ENCODE measurements at regions not wholly inside any gene's neighbourhood (a gene's known extent, or its start where the extent isn't known, plus 50 kb on each side); places are given as distances from the start of the nearest gene placed in this dataset.

DNA sequence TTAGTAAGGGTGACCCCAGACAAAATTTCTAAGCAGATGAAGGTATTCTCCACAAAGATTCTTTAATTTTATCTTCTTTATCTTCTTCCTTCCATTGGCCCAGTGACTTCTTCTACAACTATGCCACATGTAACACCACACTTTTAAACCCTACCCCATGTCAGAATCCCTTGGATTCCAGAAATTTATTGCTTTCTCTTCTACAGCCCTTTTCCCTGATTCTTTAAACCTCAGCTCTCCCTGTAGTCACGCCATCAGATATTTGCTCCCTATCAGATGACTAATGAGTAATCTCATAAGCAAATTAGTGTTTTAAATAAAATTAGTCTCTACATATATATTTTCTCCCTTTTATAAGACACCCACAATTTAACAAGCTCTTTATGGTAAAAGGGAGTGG lies 423.4 kb upstream of the CHORDC1 start:
- H3K9me3 ChIP-seq (ENCODE audit: control insufficient read depth, insufficient read depth, low read depth, low read length): no peaks in the 10 kb centered on the region
- POLR2A ChIA-PET: no interaction called here

DNA sequence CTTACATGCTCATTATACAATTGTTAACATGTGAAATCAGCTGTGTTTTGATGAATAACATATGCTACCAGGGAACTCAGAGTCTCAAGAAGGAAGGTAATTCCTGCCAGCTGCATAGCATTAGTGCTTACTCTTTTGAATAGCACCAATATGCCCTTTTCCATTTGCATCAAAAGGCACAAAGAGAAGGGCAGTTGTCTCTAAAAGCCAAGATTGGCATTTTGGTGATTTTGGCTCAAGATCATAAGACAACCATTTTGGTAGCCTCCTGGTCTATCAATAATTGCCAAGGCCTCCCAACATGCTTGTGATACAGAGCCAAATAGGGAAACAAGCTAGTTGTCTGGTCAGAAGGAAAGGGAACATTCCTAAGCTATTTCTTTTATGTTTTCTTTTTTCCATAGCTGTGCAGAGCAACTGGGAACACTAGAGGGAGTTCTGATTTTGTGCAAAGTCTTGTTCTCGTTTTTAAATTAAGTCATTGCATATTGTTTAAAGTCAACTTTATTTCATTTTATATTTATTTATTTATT lies 416.7 kb upstream of the CHORDC1 start:
- no peaks in the 10 kb centered on the region for H3K9me3 ChIP-seq (ENCODE audit: control insufficient read depth, insufficient read depth, low read depth, low read length)
- CTCF ChIA-PET: interaction anchor here (0.6 to 0.7 kb wide), 3 partner anchors 9 to 217 kb away, joined by 3 read pairs; no protein-coding TSS in a partner anchor
- no peak for TF ChIP-seq ZNF221 (tag by site-specific recombination; IDR thresholded peaks at IDR 0.05; ENCODE audit: borderline replicate concordance)
- TF ChIP-seq ZNF843 (tag by site-specific recombination; IDR thresholded peaks at IDR 0.05): no peak
- no peak for TF ChIP-seq ZNF555 (tag by site-specific recombination; conservative IDR thresholded peaks at IDR 0.05)
- TF ChIP-seq ZSCAN30 (tag by site-specific recombination; IDR thresholded peaks at IDR 0.05): no peak
- TF ChIP-seq, protein P1, sequence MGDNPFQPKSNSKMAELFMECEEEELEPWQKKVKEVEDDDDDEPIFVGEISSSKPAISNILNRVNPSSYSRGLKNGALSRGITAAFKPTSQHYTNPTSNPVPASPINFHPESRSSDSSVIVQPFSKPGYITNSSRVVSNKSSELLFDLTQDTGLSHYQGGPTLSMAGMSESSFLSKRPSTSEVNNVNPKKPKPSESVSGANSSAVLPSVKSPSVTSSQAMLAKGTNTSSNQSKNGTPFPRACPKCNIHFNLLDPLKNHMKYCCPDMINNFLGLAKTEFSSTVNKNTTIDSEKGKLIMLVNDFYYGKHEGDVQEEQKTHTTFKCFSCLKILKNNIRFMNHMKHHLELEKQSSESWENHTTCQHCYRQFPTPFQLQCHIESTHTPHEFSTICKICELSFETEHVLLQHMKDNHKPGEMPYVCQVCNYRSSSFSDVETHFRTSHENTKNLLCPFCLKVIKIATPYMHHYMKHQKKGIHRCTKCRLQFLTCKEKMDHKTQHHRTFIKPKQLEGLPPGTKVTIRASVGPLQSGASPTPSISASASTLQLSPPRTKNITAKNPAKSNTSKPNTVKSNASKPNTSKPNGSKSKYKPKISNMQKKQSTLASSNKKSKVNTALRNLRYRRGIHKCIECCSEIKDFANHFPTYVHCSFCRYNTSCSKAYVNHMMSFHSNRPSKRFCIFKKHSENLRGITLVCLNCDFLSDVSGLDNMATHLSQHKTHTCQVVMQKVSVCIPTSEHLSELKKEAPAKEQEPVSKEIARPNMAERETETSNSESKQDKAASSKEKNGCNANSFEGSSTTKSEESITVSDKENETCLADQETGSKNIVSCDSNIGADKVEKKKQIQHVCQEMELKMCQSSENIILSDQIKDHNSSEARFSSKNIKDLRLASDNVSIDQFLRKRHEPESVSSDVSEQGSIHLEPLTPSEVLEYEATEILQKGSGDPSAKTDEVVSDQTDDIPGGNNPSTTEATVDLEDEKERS (tag by site-specific recombination; IDR thresholded peaks at IDR 0.05): no peak
- TF ChIP-seq, protein P2, sequence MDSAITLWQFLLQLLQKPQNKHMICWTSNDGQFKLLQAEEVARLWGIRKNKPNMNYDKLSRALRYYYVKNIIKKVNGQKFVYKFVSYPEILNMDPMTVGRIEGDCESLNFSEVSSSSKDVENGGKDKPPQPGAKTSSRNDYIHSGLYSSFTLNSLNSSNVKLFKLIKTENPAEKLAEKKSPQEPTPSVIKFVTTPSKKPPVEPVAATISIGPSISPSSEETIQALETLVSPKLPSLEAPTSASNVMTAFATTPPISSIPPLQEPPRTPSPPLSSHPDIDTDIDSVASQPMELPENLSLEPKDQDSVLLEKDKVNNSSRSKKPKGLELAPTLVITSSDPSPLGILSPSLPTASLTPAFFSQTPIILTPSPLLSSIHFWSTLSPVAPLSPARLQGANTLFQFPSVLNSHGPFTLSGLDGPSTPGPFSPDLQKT (IDR thresholded peaks at IDR 0.05; ENCODE audit: borderline replicate concordance, low read depth, low read length): no peak

More for the DNA sequence above, 423.4 kb upstream of the CHORDC1 start:
- no peak overlapping the region for H3K27ac ChIP-seq (ENCODE audit: extremely low read depth, low read depth, low read length)
- CTCF ChIA-PET: no interaction called here
- H3K4me1 ChIP-seq (ENCODE audit: control insufficient read depth, insufficient read depth, low read length): no peaks in the 10 kb centered on the region
- H3K4me3 ChIP-seq (ENCODE audit: low read depth, low read length): no peak overlapping the region
- no peaks in the 10 kb centered on the region for H3K36me3 ChIP-seq (ENCODE audit: control insufficient read depth in 2 of 2, insufficient read depth in 1 of 2, low read length in 2 of 2)
- TF ChIP-seq ZNF169 (tag by site-specific recombination; IDR thresholded peaks at IDR 0.05) (no peak), ZNF366 (tag by site-specific recombination; conservative IDR thresholded peaks at IDR 0.05) (no peak), ZNF138 (tag by site-specific recombination; IDR thresholded peaks at IDR 0.05; ENCODE audit: borderline replicate concordance) (no peak), ZSCAN23 (tag by site-specific recombination; IDR thresholded peaks at IDR 0.05) (no peak), ZBTB48 (tag by site-specific recombination; IDR thresholded peaks at IDR 0.05) (no peak), ZNF658 (tag by site-specific recombination; IDR thresholded peaks at IDR 0.05) (no peak), ZNF501 (tag by site-specific recombination; IDR thresholded peaks at IDR 0.05) (no peak), ZNF354C (tag by site-specific recombination; IDR thresholded peaks at IDR 0.05; ENCODE audit: borderline replicate concordance, low read depth) (no peak), ZNF416 (tag by site-specific recombination; IDR thresholded peaks at IDR 0.05) (no peak), SALL2 (tag by site-specific recombination; IDR thresholded peaks at IDR 0.05; ENCODE audit: borderline replicate concordance) (no peak)
- TF ChIP-seq, protein P3, sequence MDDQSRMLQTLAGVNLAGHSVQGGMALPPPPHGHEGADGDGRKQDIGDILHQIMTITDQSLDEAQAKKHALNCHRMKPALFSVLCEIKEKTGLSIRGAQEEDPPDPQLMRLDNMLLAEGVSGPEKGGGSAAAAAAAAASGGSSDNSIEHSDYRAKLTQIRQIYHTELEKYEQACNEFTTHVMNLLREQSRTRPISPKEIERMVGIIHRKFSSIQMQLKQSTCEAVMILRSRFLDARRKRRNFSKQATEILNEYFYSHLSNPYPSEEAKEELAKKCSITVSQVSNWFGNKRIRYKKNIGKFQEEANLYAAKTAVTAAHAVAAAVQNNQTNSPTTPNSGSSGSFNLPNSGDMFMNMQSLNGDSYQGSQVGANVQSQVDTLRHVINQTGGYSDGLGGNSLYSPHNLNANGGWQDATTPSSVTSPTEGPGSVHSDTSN (CRISPR knock-in tag; IDR thresholded peaks at IDR 0.05): no peak
- TF ChIP-seq, protein P4, sequence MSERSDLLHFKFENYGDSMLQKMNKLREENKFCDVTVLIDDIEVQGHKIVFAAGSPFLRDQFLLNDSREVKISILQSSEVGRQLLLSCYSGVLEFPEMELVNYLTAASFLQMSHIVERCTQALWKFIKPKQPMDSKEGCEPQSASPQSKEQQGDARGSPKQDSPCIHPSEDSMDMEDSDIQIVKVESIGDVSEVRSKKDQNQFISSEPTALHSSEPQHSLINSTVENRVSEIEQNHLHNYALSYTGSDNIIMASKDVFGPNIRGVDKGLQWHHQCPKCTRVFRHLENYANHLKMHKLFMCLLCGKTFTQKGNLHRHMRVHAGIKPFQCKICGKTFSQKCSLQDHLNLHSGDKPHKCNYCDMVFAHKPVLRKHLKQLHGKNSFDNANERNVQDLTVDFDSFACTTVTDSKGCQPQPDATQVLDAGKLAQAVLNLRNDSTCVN (tag by site-specific recombination; optimal IDR thresholded peaks at IDR 0.05): no peak
- TF ChIP-seq, protein P5, sequence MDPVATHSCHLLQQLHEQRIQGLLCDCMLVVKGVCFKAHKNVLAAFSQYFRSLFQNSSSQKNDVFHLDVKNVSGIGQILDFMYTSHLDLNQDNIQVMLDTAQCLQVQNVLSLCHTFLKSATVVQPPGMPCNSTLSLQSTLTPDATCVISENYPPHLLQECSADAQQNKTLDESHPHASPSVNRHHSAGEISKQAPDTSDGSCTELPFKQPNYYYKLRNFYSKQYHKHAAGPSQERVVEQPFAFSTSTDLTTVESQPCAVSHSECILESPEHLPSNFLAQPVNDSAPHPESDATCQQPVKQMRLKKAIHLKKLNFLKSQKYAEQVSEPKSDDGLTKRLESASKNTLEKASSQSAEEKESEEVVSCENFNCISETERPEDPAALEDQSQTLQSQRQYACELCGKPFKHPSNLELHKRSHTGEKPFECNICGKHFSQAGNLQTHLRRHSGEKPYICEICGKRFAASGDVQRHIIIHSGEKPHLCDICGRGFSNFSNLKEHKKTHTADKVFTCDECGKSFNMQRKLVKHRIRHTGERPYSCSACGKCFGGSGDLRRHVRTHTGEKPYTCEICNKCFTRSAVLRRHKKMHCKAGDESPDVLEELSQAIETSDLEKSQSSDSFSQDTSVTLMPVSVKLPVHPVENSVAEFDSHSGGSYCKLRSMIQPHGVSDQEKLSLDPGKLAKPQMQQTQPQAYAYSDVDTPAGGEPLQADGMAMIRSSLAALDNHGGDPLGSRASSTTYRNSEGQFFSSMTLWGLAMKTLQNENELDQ (tag by site-specific recombination; IDR thresholded peaks at IDR 0.05; ENCODE audit: low read depth): no peak
- TF ChIP-seq, protein P6, sequence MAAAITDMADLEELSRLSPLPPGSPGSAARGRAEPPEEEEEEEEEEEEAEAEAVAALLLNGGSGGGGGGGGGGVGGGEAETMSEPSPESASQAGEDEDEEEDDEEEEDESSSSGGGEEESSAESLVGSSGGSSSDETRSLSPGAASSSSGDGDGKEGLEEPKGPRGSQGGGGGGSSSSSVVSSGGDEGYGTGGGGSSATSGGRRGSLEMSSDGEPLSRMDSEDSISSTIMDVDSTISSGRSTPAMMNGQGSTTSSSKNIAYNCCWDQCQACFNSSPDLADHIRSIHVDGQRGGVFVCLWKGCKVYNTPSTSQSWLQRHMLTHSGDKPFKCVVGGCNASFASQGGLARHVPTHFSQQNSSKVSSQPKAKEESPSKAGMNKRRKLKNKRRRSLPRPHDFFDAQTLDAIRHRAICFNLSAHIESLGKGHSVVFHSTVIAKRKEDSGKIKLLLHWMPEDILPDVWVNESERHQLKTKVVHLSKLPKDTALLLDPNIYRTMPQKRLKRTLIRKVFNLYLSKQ (tag by site-specific recombination; IDR thresholded peaks at IDR 0.05; ENCODE audit: borderline replicate concordance): no peak
- TF ChIP-seq, protein P7, sequence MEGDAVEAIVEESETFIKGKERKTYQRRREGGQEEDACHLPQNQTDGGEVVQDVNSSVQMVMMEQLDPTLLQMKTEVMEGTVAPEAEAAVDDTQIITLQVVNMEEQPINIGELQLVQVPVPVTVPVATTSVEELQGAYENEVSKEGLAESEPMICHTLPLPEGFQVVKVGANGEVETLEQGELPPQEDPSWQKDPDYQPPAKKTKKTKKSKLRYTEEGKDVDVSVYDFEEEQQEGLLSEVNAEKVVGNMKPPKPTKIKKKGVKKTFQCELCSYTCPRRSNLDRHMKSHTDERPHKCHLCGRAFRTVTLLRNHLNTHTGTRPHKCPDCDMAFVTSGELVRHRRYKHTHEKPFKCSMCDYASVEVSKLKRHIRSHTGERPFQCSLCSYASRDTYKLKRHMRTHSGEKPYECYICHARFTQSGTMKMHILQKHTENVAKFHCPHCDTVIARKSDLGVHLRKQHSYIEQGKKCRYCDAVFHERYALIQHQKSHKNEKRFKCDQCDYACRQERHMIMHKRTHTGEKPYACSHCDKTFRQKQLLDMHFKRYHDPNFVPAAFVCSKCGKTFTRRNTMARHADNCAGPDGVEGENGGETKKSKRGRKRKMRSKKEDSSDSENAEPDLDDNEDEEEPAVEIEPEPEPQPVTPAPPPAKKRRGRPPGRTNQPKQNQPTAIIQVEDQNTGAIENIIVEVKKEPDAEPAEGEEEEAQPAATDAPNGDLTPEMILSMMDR (tag by site-specific recombination; IDR thresholded peaks at IDR 0.05): no peak
- TF ChIP-seq, protein P8, sequence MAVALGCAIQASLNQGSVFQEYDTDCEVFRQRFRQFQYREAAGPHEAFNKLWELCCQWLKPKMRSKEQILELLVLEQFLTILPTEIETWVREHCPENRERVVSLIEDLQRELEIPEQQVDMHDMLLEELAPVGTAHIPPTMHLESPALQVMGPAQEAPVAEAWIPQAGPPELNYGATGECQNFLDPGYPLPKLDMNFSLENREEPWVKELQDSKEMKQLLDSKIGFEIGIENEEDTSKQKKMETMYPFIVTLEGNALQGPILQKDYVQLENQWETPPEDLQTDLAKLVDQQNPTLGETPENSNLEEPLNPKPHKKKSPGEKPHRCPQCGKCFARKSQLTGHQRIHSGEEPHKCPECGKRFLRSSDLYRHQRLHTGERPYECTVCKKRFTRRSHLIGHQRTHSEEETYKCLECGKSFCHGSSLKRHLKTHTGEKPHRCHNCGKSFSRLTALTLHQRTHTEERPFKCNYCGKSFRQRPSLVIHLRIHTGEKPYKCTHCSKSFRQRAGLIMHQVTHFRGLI (tag by site-specific recombination; IDR thresholded peaks at IDR 0.05): no peak

More for the DNA sequence above, 416.7 kb upstream of the CHORDC1 start:
- Histone ChIP-seq H3K4me1 (ENCODE audit: control insufficient read depth, insufficient read depth, low read length) (no peaks in the 10 kb centered on the region), H3K27ac (ENCODE audit: extremely low read depth, low read depth, low read length) (no peak overlapping the region), H3K4me3 (ENCODE audit: low read depth, low read length) (no peak overlapping the region), H3K36me3 (ENCODE audit: control insufficient read depth in 2 of 2, insufficient read depth in 1 of 2, low read length in 2 of 2) (no peaks in the 10 kb centered on the region)
- POLR2A ChIA-PET: no interaction called here
